ENCODE measurements at regions not wholly inside any gene's neighbourhood (a gene's known extent, or its start where the extent isn't known, plus 50 kb on each side); places are given as distances from the start of the nearest gene placed in this dataset.

DNA sequence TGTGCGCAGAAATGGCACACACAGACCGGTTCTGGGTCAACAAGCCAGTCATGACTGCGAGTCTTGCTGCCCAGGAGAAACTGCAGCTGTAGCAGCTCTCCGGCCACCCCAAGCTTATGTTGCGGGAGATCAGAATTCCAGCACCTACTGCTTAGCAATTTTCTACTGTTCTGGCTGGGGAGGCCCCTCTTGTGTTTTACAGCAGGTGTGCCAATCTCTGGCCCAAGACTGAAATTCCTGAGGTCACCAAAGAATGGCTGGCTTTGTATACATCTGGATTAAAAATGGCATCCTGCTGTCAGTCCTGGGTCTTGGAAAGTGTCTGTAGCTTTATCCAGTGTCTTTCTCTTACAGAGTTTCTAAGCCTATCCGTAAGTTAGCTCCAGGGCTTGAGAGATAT lies 68.9 kb upstream of the TRAM1L1 start:
- Histone ChIP-seq H3K79me2 (ENCODE audit: insufficient read depth, low read depth, low read length) (no peaks in the 10 kb centered on the region), H3K4me3 (ENCODE audit: low read depth, low read length, poor library complexity, severe bottlenecking) (no peak overlapping the region), H3K4me2 (ENCODE audit: low read length) (no peak overlapping the region), H2AFZ (ENCODE audit: low read length) (no peak overlapping the region), H3K36me3 (ENCODE audit: insufficient read depth, low read length) (no peaks in the 10 kb centered on the region), H3K9me3 (ENCODE audit: low read length) (no peaks in the 10 kb centered on the region), H3K27ac (ENCODE audit: low read depth, low read length, poor library complexity, severe bottlenecking) (no peak overlapping the region), H3K4me1 (ENCODE audit: insufficient read depth, low read length, poor library complexity, severe bottlenecking) (no peaks in the 10 kb centered on the region), H4K20me1 (ENCODE audit: insufficient read depth, low read length) (no peaks in the 10 kb centered on the region), H3K9me2 (ENCODE audit: insufficient read depth, low read length) (no peaks in the 10 kb centered on the region)
- no peak for DNase-seq (ENCODE audit: low spot score)
- no TSS peak for BruUV-seq (replicated peaks)
- intact Hi-C loops (cut with micrococcal nuclease; ENCODE audit: unreplicated experiment): no loop called here
- POLR2A ChIA-PET: no interaction called here
- CTCF ChIA-PET (ENCODE audit: unreplicated experiment): no interaction called here
- TF ChIP-seq, protein P1, sequence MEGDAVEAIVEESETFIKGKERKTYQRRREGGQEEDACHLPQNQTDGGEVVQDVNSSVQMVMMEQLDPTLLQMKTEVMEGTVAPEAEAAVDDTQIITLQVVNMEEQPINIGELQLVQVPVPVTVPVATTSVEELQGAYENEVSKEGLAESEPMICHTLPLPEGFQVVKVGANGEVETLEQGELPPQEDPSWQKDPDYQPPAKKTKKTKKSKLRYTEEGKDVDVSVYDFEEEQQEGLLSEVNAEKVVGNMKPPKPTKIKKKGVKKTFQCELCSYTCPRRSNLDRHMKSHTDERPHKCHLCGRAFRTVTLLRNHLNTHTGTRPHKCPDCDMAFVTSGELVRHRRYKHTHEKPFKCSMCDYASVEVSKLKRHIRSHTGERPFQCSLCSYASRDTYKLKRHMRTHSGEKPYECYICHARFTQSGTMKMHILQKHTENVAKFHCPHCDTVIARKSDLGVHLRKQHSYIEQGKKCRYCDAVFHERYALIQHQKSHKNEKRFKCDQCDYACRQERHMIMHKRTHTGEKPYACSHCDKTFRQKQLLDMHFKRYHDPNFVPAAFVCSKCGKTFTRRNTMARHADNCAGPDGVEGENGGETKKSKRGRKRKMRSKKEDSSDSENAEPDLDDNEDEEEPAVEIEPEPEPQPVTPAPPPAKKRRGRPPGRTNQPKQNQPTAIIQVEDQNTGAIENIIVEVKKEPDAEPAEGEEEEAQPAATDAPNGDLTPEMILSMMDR (conservative IDR thresholded peaks at IDR 0.05; ENCODE audit: low read length): no peak

DNA sequence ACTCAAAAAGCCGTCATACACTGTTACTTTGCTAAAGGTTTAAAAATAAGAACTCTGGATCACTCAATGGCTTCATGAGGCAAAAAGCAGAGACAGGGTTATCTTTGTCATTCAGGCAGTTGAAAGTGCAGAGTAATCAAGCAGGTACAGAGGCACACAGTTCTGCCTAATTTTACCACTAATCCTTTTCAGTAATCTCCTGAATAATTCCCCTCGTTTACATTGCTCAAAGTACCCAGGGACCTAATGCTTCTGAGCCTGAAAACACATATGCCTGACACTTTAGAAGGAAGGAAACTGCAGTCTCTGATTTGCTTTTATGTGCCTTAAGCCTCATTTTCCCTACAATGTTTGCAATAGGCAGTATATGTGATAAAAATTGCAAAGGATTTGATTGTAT lies 71.4 kb upstream of the TRAM1L1 start:
- POLR2A ChIA-PET: no interaction called here
- TF ChIP-seq, protein P1 (conservative IDR thresholded peaks at IDR 0.05; ENCODE audit: low read length): no peak
- no peak for TF ChIP-seq EZH2phosphoT487 (IDR thresholded peaks at IDR 0.05; ENCODE audit: borderline replicate concordance, low read depth, low read length)

DNA sequence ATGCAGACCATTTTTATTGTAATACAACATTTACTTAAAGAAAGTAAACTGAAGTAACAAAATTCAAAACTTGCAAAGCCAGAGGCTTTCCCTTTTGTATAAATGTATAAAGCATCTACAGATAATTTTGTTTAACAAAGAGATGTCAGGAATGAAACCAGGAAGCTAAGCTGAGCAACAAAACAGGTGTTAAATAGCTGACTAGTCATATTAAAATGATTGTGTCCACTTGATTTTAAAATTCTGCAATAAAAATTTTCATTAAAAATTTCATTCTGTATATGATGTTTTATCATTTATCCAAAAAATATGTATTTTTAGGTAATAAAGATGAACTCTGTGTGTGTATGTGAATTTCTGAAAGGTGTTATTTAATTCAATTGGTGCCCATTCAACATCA lies 72.0 kb upstream of the TRAM1L1 start:
- no peak overlapping the region for H3K27ac ChIP-seq (ENCODE audit: low read depth, low read length, poor library complexity, severe bottlenecking)
- no peaks in the 10 kb centered on the region for H3K9me3 ChIP-seq (ENCODE audit: low read length)
- no peak for DNase-seq (ENCODE audit: low spot score)
- H3K79me2 ChIP-seq (ENCODE audit: insufficient read depth, low read depth, low read length): no peaks in the 10 kb centered on the region
- no peak overlapping the region for H2AFZ ChIP-seq (ENCODE audit: low read length)
- H3K9me2 ChIP-seq (ENCODE audit: insufficient read depth, low read length): no peaks in the 10 kb centered on the region
- no TSS peak for BruUV-seq (replicated peaks)
- no peaks in the 10 kb centered on the region for H3K4me1 ChIP-seq (ENCODE audit: insufficient read depth, low read length, poor library complexity, severe bottlenecking)
- no peaks in the 10 kb centered on the region for H3K36me3 ChIP-seq (ENCODE audit: insufficient read depth, low read length)
- ChIA-PET POLR2A (no interaction called here), CTCF (ENCODE audit: unreplicated experiment) (no interaction called here)
- H3K4me3 ChIP-seq (ENCODE audit: low read depth, low read length, poor library complexity, severe bottlenecking): no peak overlapping the region
- H4K20me1 ChIP-seq (ENCODE audit: insufficient read depth, low read length): no peaks in the 10 kb centered on the region
- intact Hi-C loops (cut with micrococcal nuclease; ENCODE audit: unreplicated experiment): no loop called here
- no peak overlapping the region for H3K4me2 ChIP-seq (ENCODE audit: low read length)
- TF ChIP-seq, protein P1 (conservative IDR thresholded peaks at IDR 0.05; ENCODE audit: low read length): no peak
- no peak for TF ChIP-seq EZH2phosphoT487 (IDR thresholded peaks at IDR 0.05; ENCODE audit: borderline replicate concordance, low read depth, low read length)

More for the DNA sequence above, 71.4 kb upstream of the TRAM1L1 start:
- H3K4me2 ChIP-seq (ENCODE audit: low read length): no peak overlapping the region
- H3K9me3 ChIP-seq (ENCODE audit: low read length): no peaks in the 10 kb centered on the region
- no TSS peak for BruUV-seq (replicated peaks)
- no peak overlapping the region for H3K4me3 ChIP-seq (ENCODE audit: low read depth, low read length, poor library complexity, severe bottlenecking)
- H3K9me2 ChIP-seq (ENCODE audit: insufficient read depth, low read length): no peaks in the 10 kb centered on the region
- H4K20me1 ChIP-seq (ENCODE audit: insufficient read depth, low read length): no peaks in the 10 kb centered on the region
- CTCF ChIA-PET (ENCODE audit: unreplicated experiment): no interaction called here
- no peaks in the 10 kb centered on the region for H3K4me1 ChIP-seq (ENCODE audit: insufficient read depth, low read length, poor library complexity, severe bottlenecking)
- no peak for DNase-seq (ENCODE audit: low spot score)
- intact Hi-C loops (cut with micrococcal nuclease; ENCODE audit: unreplicated experiment): no loop called here
- H3K27ac ChIP-seq (ENCODE audit: low read depth, low read length, poor library complexity, severe bottlenecking): no peak overlapping the region
- H3K79me2 ChIP-seq (ENCODE audit: insufficient read depth, low read depth, low read length): no peaks in the 10 kb centered on the region
- no peak overlapping the region for H2AFZ ChIP-seq (ENCODE audit: low read length)
- H3K36me3 ChIP-seq (ENCODE audit: insufficient read depth, low read length): no peaks in the 10 kb centered on the region
